HG03103 (cell line): ENCODE measurements at regions not wholly inside any gene's neighbourhood (a gene's known extent, or its start where the extent isn't known, plus 50 kb on each side); places are given as distances from the start of the nearest gene placed in this dataset.
"Not testable (repeated sequence)": the region's sequence is repeated elsewhere in the genome, so short reads cannot be mapped to it uniquely, and the experiment has no call there.

ENCODE experiments used
- ATAC-seq: cut with Tn5 transposase; IDR thresholded peaks from one replicate; pipeline ENCODE4 v1.9.1; 2021; ENCODE audit warnings: low read depth; ENCODE audit not compliant: unreplicated experiment

DNA sequence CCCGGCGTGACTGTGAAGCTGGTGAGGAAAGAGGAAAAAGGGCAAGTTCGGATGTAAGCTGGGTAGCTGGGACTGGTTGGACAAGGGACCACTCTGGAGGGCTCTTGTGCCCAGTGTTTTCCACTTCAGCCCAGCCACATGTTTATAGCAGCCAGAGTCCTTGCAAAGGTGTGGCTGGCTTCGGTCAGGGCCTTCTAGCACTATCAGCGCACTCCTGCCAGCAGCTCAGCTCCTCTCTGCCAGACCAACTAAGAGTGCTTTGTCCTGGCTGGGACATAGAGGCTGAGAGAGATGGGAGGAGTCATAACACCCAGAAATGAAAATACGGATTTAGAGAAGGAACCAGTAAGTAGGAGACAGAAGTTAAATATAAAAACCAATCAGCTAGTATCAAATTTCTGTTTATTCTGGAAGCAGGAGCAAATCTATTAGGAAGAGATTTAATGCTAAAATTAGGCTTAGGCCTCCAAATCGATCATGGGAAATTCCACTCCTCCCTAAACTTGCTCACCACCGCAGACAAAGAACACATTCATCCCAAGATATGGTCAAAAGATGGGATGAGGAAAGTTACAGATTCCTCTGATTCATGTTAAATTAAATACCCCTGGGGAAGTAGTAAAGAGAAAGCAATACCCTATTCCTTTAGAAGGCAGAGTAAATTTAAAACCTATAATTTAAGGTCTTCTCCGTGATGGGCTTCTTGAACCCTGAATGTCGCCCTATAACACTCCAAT, 135.0 kb downstream of the RALA start:
- no peak for ATAC-seq

DNA sequence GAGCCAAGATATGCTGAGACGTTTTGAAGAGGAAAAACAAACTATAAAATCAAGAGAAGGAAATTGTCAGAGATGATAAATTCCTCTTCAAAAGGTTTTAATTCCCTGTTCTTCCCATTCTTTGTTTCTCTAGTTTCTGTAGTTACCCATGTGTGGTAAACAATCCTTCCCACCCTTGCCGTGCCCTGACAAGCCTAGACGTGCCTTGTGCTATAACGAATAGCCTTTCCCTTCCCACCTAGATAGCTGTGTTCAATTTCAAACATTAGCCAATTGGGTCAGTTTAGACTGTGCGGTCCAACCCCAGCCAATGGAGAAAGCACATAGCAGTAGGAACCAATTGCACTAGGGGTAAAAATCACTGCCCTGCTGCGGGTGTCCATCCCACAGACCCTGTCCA, 138.1 kb downstream of the RALA start:
- ATAC-seq: no peak

DNA sequence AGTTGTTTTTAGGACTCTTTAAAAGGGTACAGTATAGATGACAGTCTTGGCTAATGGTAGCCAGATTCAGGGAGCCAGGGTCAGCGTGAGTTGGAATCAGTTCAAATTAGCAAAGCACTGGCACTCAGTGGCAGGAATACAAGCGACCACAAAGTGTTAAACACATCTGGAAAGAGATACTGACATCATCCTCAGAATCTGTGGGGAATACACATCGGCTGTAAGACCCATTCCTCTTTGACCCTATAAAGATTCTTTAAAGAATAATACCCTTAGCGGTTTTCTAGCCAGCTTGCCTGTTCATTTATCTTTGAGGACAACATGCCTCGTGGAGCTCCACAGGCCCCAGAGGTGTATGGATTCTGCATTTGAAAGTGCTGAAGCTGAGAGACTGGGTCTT, 139.1 kb downstream of the RALA start:
- ATAC-seq: not testable (repeated sequence)

DNA sequence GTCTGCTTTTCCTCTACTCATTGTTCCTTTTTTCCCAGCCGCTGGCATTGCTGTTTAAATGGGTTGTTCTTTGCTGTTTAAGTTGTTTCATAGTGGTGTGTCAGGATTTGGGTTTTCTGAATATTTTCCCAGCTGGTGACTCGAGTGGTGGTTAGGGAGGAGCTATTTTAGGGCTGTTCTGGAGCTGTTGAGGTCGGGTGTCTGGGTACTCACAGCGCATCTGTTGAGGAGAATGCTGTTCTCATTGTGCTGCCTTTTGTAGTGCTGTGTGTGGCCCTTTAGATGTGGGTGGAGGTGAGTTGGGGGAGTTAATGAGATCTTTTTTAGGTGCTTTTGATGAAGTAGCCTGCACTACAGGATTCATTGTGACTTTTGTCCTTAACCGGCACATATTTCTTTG, 139.5 kb downstream of the RALA start:
- not testable (repeated sequence) for ATAC-seq

DNA sequence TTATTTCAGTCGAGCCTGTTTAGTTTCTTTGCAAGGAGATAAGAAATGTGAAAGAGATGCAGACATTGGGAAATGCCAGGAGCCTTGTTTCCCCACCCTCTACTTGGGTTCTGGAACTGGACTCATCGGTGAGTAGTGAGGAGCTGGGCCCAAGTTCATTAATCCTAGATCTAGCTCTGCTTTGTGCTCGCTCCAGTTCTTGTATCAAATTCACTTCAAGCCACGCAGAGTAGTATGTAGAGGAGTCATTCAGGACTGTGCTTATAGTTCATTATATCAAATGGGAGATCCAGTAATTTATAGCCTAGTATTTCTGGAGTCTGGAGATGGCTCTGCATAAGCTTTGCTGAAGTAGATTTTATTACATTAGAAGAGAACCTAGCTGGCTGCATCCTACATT, 142.5 kb downstream of the RALA start:
- ATAC-seq: not testable (repeated sequence)

DNA sequence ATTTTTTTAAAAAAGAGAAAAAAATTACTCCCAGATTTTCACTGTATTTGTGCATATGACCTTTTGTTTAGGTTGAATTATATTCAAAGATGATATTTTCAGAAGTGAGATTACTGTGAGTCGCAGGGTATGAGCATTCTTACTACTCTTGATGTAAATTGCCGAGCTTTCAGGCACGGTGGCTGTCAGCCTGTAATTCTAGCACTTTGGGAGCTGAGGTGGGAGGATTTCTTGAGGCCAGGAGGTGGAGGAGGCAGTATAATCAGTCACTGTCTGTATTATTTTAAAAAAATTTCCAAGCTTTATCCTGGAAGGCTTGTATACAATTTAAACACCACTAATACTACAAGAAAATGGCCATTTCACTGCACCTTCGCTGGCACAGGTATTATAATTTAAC, 145.1 kb downstream of the RALA start:
- ATAC-seq: not testable (repeated sequence)

- not testable (repeated sequence) for ATAC-seq
These were observed 151.0 kb downstream of the RALA start for GRCh38 chr7:39774341-39774851.

- ATAC-seq: not testable (repeated sequence)
These were observed 158.2 kb downstream of the RALA start for GRCh38 chr7:39781557-39781956.

GRCh38 chr7:39786440-39786839, 163.1 kb downstream of the RALA start:
- ATAC-seq: not testable (repeated sequence)

DNA sequence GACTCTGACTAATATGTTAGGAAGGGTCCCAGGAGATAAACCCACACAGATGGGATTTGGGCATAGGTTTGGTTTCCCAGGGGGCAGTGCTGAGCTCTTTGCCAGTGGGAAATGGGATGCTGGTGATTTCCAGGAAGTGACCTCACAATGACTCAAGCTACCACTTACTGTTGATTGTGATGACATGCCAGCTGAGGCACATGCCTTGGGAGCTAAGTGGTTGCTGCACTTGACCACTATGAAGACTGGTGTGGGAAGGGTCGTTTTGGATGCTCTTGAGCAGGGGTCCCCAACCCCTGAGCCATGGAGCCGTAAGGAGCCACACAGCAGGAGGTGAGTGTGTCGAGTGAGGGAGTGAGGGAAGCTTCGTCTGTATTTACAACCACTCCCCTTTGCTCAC, 159.0 kb upstream of the CDK13 start:
- ATAC-seq: not testable (repeated sequence)

DNA sequence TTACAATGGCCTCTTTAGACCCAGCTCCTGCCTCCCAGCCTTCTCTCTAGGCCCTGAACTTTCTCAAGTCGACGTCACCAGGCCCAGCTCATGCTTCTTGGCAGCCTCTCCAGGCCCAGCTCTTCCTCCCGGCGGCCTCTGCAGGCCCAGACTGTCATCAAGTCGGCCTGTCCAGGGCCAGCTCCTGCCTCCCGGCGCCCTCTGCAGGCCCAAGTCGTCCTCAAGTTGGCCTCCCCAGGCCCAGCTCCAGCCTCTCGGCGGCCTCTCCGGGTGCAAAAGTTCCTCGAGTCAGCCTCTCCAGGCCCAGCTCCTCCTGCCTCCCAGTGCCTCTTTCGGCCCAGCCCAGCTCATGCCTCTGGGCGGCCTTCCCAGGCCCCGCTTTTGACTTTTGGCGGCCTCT, 158.1 kb upstream of the CDK13 start:
- not testable (repeated sequence) for ATAC-seq

DNA sequence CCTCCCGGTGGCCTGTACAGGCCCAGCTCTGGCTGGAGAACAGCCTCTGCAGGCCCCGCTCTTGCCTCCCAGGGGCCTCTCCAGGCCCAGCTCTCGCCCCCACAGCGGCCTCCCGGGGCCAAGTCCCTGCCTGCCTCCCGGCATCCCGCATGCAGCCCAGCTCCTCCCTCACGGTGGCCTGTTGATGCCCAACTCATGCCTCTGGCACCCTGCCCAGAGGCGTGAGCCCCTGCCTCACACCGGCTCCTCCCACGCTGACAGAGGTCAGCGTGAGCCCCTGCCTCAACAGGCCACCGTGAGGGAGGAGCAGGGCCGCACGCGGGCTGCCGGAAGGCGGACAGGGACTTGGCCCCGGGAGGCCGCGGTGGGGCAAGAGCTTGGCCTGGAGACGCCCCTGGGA, 157.0 kb upstream of the CDK13 start:
- not testable (repeated sequence) for ATAC-seq

GRCh38 chr7:39793851-39794250, 156.2 kb upstream of the CDK13 start:
- ATAC-seq: not testable (repeated sequence)

- ATAC-seq: not testable (repeated sequence)
These were observed 153.1 kb upstream of the CDK13 start for GRCh38 chr7:39796947-39797346.

DNA sequence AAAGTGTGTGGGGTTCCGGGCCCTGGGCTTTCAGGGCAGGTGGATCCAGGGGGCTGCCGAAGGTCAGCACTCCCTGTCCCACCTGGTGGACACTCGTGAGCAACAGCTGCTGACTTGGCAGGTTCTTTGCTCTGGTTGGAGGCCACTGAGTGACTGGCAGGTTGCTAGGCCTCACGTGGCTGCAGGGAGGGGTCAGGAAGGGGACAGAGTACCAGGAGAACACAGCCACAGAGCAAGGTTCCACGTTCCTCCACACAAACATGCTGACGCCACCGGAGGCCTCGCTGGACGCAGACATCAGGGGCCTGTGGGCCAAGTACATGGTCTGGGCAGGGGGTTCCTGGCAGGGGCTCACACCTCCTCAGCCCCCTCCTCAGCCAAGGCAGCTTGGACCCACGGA, 152.0 kb upstream of the CDK13 start:
- not testable (repeated sequence) for ATAC-seq

DNA sequence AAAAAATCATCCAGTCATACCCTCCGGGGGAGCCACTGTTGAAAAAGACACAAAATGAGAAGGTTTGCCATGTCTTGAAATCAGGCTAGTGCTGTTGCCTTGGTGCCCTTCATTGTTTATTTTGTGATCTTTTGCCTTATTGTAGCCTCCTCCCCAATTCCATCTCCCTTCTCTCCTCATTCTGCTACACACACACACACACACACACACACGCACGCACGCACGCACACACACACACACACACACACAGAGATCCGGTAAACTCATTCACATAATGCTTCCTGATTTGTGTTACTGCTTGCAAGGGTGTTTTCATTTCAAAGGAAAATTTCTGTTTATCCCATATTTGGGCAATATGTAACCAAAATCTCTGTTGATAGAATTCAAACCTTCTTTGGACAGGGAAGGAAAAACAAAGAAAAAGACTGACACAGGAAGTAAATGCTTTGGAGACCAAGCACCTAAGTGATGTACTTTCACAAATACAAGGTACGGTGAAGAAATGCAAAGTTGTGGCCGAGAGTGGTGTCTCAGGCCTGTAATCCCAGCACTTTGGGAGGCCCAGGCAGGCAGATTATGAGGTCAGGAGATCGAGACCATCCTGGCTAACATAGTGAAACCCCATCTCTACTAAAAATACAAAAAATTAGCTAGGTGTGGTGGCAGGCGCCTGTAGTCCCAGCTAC, 141.1 kb upstream of the CDK13 start:
- no peak for ATAC-seq

DNA sequence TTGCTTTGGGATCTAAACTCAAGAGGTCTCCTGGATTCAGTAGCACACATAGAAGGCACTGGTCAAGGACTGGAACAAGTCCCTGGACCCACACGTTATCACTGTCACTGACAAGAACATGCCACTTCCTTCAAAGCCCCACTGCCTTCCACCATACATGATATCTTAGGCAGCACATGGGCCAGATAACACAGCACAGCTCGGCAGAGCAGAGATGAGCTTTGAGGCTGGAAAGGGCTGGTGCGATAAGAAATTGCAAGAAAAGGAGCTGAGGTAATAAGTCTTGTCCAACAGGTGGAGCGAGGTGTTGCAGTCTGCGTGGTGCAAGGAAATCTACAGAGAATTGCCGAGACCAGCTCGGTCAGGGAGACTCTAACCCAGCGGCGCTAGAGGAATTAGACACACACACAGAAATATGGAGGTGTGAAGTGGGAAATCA, 139.8 kb upstream of the CDK13 start:
- no peak for ATAC-seq

DNA sequence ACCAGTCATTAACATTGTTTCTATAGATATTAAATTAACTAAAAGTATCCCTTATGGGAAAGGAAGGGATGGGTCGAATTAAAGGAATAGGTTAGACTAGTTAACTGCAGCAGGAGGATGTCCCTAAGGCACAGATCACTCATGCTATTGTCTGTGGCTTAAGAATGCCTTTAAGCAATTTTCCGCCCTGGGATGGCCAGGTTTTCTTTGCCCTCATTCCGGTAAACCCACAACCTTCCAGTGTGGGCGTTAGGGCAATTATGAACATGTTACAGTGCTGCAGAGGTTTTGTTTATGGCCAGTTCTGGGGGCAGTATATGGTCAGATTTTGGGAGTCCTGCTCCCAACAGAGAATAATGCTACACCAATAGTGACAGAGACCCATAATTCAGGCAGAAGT, 139.3 kb upstream of the CDK13 start:
- ATAC-seq: no peak

DNA sequence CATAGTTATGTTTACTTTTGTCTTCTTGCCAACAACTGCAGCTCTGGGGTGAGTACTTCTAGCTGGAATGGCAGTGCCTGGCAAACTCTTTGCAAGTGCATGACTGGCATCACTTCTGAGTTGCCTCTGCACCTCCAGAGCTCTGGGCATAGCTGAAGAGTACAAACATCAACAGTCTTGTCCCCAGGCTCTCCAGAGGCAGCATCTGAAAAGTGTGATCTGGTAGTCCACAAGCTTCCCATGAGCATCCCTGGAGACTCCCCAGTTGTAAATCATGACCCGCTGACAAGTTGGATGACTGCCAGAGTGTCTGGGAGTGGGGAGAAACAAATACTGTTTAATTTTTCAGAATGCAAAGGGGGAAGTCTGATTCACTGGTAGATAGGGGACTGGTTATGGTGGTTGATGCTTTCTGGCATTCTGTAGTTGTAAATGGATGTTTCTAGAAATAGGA, 138.9 kb upstream of the CDK13 start:
- no peak for ATAC-seq

- no peak for ATAC-seq
These were observed 133.5 kb upstream of the CDK13 start for GRCh38 chr7:39816462-39817060.

- no peak for ATAC-seq
These were observed 130.5 kb upstream of the CDK13 start for GRCh38 chr7:39819514-39819913.
